Fibroblast of villous mesenchyme (primary cell): ENCODE measurements at regions not wholly inside any gene's neighbourhood (a gene's known extent, or its start where the extent isn't known, plus 50 kb on each side); places are given as distances from the start of the nearest gene placed in this dataset.

Experiments used
- DNase-seq: peaks from one replicate; pipeline ENCODE4 v3.0.0-alpha.2; 2010; ENCODE audit warnings: low read depth
- H3K4me3 ChIP-seq: 2 replicates; pipeline ENCODE4 v1.5.1; 2011; ENCODE audit warnings: low read depth, mild to moderate bottlenecking, low read length
- CTCF ChIP-seq: IDR thresholded peaks from 2 replicates; pipeline ENCODE4 v1.5.1; 2012; ENCODE audit warnings: low read depth, mild to moderate bottlenecking, low read length; ENCODE audit not compliant: insufficient read depth

- no peak for TF ChIP-seq CTCF
- no peak overlapping the region for H3K4me3 ChIP-seq
- DNase-seq, result no peak
Observed at GRCh38 chr15:70195171-70195570, 97.5 kb upstream of the TLE3 start.

GRCh38 chr15:70194266-70194665 is 96.5 kb upstream of the TLE3 start:
- TF ChIP-seq CTCF, result no peak

GRCh38 chr15:70193734-70194133 is 96.0 kb upstream of the TLE3 start:
- no peak overlapping the region for H3K4me3 ChIP-seq
- no peak for DNase-seq
- TF ChIP-seq CTCF, result no peak

More at GRCh38 chr15:70194266-70194665, 96.5 kb upstream of the TLE3 start:
- DNase-seq, result no peak
- H3K4me3 ChIP-seq, result no peak overlapping the region

GRCh38 chr15:70192490-70192889 is 94.8 kb upstream of the TLE3 start:
- no peak for DNase-seq
- TF ChIP-seq CTCF, result no peak

GRCh38 chr15:70192041-70192440 is 94.3 kb upstream of the TLE3 start:
- no peak overlapping the region for H3K4me3 ChIP-seq
- DNase-seq, result no peak
- no peak for TF ChIP-seq CTCF

More at GRCh38 chr15:70192490-70192889, 94.8 kb upstream of the TLE3 start:
- H3K4me3 ChIP-seq, result no peak overlapping the region

GRCh38 chr15:70190965-70191364 is 93.2 kb upstream of the TLE3 start:
- TF ChIP-seq CTCF, result no peak
- no peak for DNase-seq
- no peak overlapping the region for H3K4me3 ChIP-seq
